AG04449 (cell line): ENCODE measurements at regions not wholly inside any gene's neighbourhood (a gene's known extent, or its start where the extent isn't known, plus 50 kb on each side); places are given as distances from the start of the nearest gene placed in this dataset.

Experiments used
- CTCF ChIA-PET: fragments of 350-600 bp; formaldehyde crosslinking; extraction: SDS; loops from one replicate; lab custom pipeline; 2021; ENCODE audit warnings: antibody characterized with exemption; lab: Yijun Ruan, JAX
- POLR2A ChIA-PET: fragments of 400-600, 350-600 bp; formaldehyde crosslinking; extraction: SDS; loops from one replicate; lab custom pipeline; 2020; ENCODE audit warnings: antibody characterized with exemption, inconsistent platforms; lab: Yijun Ruan, JAX
- DNase-seq: peaks from one replicate; pipeline ENCODE4 v3.0.0-alpha.2; 2010; ENCODE audit warnings: low read depth, low spot score
- H3K4me3 ChIP-seq: 2 replicates; pipeline ENCODE4 v1.5.1; 2011; ENCODE audit warnings: low read depth, mild to moderate bottlenecking, control low read depth, low read length
- TF ChIP-seq, protein P1 (sequence below): IDR thresholded peaks from one replicate; pipeline ENCODE4 v1.5.1; 2011; ENCODE audit warnings: mild to moderate bottlenecking, moderate library complexity, low read length, control low read depth, inconsistent platforms; ENCODE audit not compliant: insufficient read depth; ENCODE audit errors: missing control alignments

- TF ChIP-seq, protein P1, sequence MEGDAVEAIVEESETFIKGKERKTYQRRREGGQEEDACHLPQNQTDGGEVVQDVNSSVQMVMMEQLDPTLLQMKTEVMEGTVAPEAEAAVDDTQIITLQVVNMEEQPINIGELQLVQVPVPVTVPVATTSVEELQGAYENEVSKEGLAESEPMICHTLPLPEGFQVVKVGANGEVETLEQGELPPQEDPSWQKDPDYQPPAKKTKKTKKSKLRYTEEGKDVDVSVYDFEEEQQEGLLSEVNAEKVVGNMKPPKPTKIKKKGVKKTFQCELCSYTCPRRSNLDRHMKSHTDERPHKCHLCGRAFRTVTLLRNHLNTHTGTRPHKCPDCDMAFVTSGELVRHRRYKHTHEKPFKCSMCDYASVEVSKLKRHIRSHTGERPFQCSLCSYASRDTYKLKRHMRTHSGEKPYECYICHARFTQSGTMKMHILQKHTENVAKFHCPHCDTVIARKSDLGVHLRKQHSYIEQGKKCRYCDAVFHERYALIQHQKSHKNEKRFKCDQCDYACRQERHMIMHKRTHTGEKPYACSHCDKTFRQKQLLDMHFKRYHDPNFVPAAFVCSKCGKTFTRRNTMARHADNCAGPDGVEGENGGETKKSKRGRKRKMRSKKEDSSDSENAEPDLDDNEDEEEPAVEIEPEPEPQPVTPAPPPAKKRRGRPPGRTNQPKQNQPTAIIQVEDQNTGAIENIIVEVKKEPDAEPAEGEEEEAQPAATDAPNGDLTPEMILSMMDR: no peak
- no peak overlapping the region for H3K4me3 ChIP-seq
- DNase-seq: no peak
- POLR2A ChIA-PET: no interaction called here
- CTCF ChIA-PET: no interaction called here
Measured at GRCh38 chr6:14786008-14786407, 459.9 kb upstream of the JARID2 start.

DNA sequence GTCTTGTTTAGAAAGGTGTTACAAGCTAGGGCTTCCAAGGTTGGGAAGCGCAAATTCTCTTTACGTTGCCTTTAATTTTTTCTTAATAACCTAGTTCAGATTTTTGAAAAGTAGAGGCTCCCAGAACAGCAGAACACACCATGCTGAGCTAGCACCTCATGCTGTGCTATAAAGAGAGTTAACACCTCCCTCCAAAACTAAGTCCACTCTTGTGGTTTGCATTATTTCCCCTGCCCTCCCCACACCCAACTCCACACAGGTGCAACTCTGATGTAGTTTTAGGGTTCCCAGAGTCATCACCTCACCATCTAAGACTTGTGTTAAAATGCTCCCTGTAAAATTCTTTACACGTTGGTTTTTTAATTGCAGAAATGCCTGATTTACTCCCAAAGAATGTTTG is 459.4 kb upstream of the JARID2 start:
- H3K4me3 ChIP-seq: no peak overlapping the region
- CTCF ChIA-PET: no interaction called here
- no peak for DNase-seq
- TF ChIP-seq, protein P1: no peak
- POLR2A ChIA-PET: no interaction called here

- no peak overlapping the region for H3K4me3 ChIP-seq
- ChIA-PET CTCF (interaction anchor here (1.5 kb wide), 1 partner anchor 14 kb away, joined by 3 read pairs; no protein-coding TSS in a partner anchor), POLR2A (no interaction called here)
- TF ChIP-seq, protein P1: no peak
- DNase-seq: no peak
Measured at GRCh38 chr6:14787250-14787649, 458.6 kb upstream of the JARID2 start.

DNA sequence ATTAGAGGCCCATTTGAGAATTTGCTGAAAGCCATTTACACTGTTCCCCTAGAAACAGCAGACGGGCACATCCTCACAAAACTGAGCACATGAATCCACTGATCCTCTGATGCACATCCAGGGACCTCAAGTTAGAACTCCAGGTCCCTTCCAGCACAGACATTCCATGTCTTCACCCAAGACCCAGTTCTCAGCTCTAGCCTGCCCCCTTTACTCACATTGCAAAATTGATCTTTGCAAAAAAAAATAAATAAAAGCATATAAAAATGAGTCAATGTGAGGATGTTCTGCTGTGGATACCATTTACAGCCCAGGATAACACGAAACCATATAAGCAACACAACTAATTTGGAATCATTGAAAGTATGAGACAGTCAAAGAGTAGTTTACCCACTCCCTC is 458.2 kb upstream of the JARID2 start:
- no peak overlapping the region for H3K4me3 ChIP-seq
- POLR2A ChIA-PET: no interaction called here
- CTCF ChIA-PET: interaction anchor here (1.5 kb wide), 1 partner anchor 14 kb away, joined by 3 read pairs; no protein-coding TSS in a partner anchor
- TF ChIP-seq, protein P1: no peak
- DNase-seq: no peak

DNA sequence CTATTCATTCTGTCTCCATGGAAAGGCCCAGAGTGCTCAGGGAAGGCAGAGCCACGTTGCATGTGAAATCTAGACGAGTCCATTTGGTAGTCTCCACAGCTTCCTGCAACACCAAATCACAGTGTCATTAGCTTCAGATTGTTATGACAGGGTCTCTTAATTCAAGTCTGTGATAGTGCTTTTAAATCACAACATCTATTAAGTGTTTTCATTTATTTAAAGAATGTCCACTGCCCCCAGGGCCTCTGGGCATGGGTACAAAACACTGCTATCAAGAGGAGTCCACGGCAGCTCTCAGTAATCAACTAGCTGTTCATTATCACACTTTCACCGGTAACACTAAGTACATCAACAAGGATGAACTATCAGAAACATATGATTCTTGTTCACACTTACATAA is 455.9 kb upstream of the JARID2 start:
- CTCF ChIA-PET: interaction anchor here (1.6 kb wide), 1 partner anchor 12 kb away, joined by 4 read pairs; no protein-coding TSS in a partner anchor
- POLR2A ChIA-PET: no interaction called here
- TF ChIP-seq, protein P1: no peak
- no peak for DNase-seq
- H3K4me3 ChIP-seq: no peak overlapping the region

DNA sequence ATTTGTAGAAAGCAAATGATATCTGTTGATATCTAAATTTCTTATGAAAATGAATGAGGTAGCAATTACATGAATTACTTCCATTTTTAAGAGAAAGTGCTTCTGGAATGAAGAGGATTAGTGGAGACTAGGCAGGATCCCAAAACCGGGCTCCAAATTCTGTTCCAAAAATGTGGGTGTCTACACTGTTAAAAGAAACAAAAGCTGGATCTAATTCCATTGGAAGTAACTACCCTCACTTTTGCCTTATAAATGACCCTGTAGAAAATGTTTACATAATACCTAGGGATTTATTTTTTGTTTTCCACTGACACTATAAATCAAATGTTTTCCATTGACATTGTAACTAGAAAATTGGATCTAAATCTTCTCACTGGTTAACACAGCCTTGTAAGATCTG is 454.9 kb upstream of the JARID2 start:
- TF ChIP-seq, protein P1: no peak
- CTCF ChIA-PET: no interaction called here
- DNase-seq: no peak
- no peak overlapping the region for H3K4me3 ChIP-seq
- POLR2A ChIA-PET: no interaction called here
